ENCODE measurements at regions not wholly inside any gene's neighbourhood (a gene's known extent, or its start where the extent isn't known, plus 50 kb on each side); places are given as distances from the start of the nearest gene placed in this dataset.

- no peak for TF ChIP-seq CTCF (IDR thresholded peaks at IDR 0.05)
- no peak for TF ChIP-seq POLR2A (IDR thresholded peaks at IDR 0.05; ENCODE audit: low read depth)
Observed at GRCh38 chr2:207354462-207354861, 175.3 kb upstream of the CREB1 start.
